HepG2 (cell line): ENCODE measurements at regions not wholly inside any gene's neighbourhood (a gene's known extent, or its start where the extent isn't known, plus 50 kb on each side); places are given as distances from the start of the nearest gene placed in this dataset.

Source experiments
- ATAC-seq: fragments of 200-7000 bp; cut with Tn5 transposase; 3 replicates; pipeline ENCODE4 v1.9.1; 2020; ENCODE audit warnings: mild to moderate bottlenecking, moderate library complexity
- BruUV-seq: library from RNA; stranded (reverse); fragments of 400-500 nt; replicated peaks from 2 replicates; lab custom pipeline; 2021; lab: Mats Ljungman, UMichigan
- CTCF ChIA-PET: fragments of 300-600 bp; formaldehyde crosslinking; extraction: SDS; loops from one replicate; lab custom pipeline; 2021; ENCODE audit warnings: low total read pairs, inconsistent platforms, low intra/inter-chr PET ratio; lab: Yijun Ruan, JAX
- POLR2A ChIA-PET: fragments of 350-600 bp; sonication (Branson Sonifier 250); formaldehyde crosslinking; loops from one replicate; lab custom pipeline; 2020; ENCODE audit warnings: antibody characterized with exemption, inconsistent platforms; lab: Yijun Ruan, JAX
- DNase-seq: peaks from one replicate; pipeline ENCODE4 v3.0.0-alpha.2; 2015; ENCODE audit warnings: low spot score
- FAIRE-seq: peaks from 3 replicates; lab custom pipeline; 2011; peaks lifted over from hg19 to GRCh38; lab: Jason Lieb, UNC
- H2AFZ ChIP-seq: one replicate; pipeline ENCODE4 v1.6.1; 2011; ENCODE audit warnings: low read length, inconsistent platforms
- H3K27ac ChIP-seq: fragments of 300-600 bp; 3 replicates; pipeline ENCODE4 v1.8.0; 2011; ENCODE audit warnings: mixed run types, mild to moderate bottlenecking, mixed read lengths, low read length, inconsistent platforms; ENCODE audit not compliant: insufficient read depth; ENCODE audit errors: extremely low read length
- H3K27me3 ChIP-seq, 2 experiments: fragments of 200-600 bp in 1 of 2; 2 replicates in 1 of 2; 3 replicates in 1 of 2; pipeline versions ENCODE4 v1.6.0 to v1.8.0; 2011; ENCODE audit warnings: low read length in 2 of 2, mild to moderate bottlenecking in 2 of 2, moderate library complexity in 2 of 2, inconsistent platforms in 1 of 2; ENCODE audit not compliant: insufficient read depth in 2 of 2, control insufficient read depth in 1 of 2
- H3K36me3 ChIP-seq, 2 experiments: fragments of 200-600 bp in 1 of 2; replicated peaks in 1 of 2; 2 replicates in 1 of 2; 3 replicates in 1 of 2; pipeline versions ENCODE4 v1.5.1 to v1.8.0; 2011; ENCODE audit warnings: low read length in 2 of 2, inconsistent platforms in 1 of 2; ENCODE audit not compliant: insufficient read depth in 2 of 2, control insufficient read depth in 1 of 2
- H3K4me1 ChIP-seq: 2 replicates; pipeline ENCODE4 v1.5.1; 2012; ENCODE audit warnings: low read length, inconsistent platforms; ENCODE audit not compliant: insufficient read depth
- H3K4me2 ChIP-seq: 2 replicates; pipeline ENCODE4 v1.6.0; 2011; ENCODE audit warnings: low read depth, low read length, inconsistent platforms
- H3K4me3 ChIP-seq, 3 experiments: fragments of 200-600 bp in 1 of 3; sonication (generic), shearing (Covaris generic) in 1 of 3; replicated peaks in 1 of 3; 2 replicates each; pipeline ENCODE4 v1.5.1; 2011 to 2016; ENCODE audit warnings: low read length in 3 of 3, inconsistent platforms in 2 of 3, low read depth in 2 of 3, mild to moderate bottlenecking in 2 of 3, control low read depth in 1 of 3, mixed read lengths in 1 of 3; ENCODE audit not compliant: insufficient read depth in 1 of 3
- H3K79me2 ChIP-seq: one replicate; pipeline ENCODE4 v1.6.1; 2011; ENCODE audit warnings: low read length, inconsistent platforms; ENCODE audit not compliant: insufficient read depth
- H3K9ac ChIP-seq: 2 replicates; pipeline ENCODE4 v1.6.0; 2011; ENCODE audit warnings: mild to moderate bottlenecking, low read depth, low read length, inconsistent platforms; ENCODE audit not compliant: insufficient read depth
- H3K9me3 ChIP-seq: 2 replicates; pipeline ENCODE4 v1.5.1; 2012; ENCODE audit warnings: mild to moderate bottlenecking, low read length
- H4K20me1 ChIP-seq: 2 replicates; pipeline ENCODE4 v1.6.0; 2011; ENCODE audit warnings: inconsistent platforms, mild to moderate bottlenecking, low read length, moderate library complexity; ENCODE audit not compliant: insufficient read depth
- NR2F6 ChIP-seq, 2 experiments: IDR thresholded peaks; 2 replicates each; pipeline ENCODE4 v1.6.1; 2016; ENCODE audit warnings: antibody characterized with exemption in 1 of 2, mild to moderate bottlenecking in 1 of 2
- PAX8 ChIP-seq: sonication (generic); formaldehyde crosslinking; IDR thresholded peaks from 2 replicates; pipeline ENCODE4 v1.8.0; 2022; ENCODE audit warnings: mild to moderate bottlenecking, missing genetic modification reagents, borderline replicate concordance
- SPEN ChIP-seq: sonication (generic); formaldehyde crosslinking; IDR thresholded peaks from 2 replicates; pipeline ENCODE4 v1.5.1; 2020; ENCODE audit warnings: low read depth, mild to moderate bottlenecking, missing genetic modification reagents
- THRA ChIP-seq: sonication (generic); formaldehyde crosslinking; IDR thresholded peaks from 2 replicates; pipeline ENCODE4 v1.4.0; 2020; ENCODE audit warnings: missing genetic modification reagents, borderline replicate concordance
- ZNF20 ChIP-seq: sonication (generic); formaldehyde crosslinking; IDR thresholded peaks from 2 replicates; pipeline ENCODE4 v1.4.0; 2020; ENCODE audit warnings: mild to moderate bottlenecking, moderate library complexity, missing genetic modification reagents
- ZNF335 ChIP-seq: sonication (generic); formaldehyde crosslinking; IDR thresholded peaks from 2 replicates; pipeline ENCODE4 v1.4.0; 2020; ENCODE audit warnings: missing genetic modification reagents
- ZNF510 ChIP-seq: sonication (generic); formaldehyde crosslinking; IDR thresholded peaks from 2 replicates; pipeline ENCODE4 v1.4.0; 2020; ENCODE audit warnings: low read depth, mild to moderate bottlenecking, missing genetic modification reagents
- ZNF609 ChIP-seq: sonication (generic); formaldehyde crosslinking; IDR thresholded peaks from 2 replicates; pipeline ENCODE4 v1.4.0; 2020; ENCODE audit warnings: mild to moderate bottlenecking, missing genetic modification reagents, borderline replicate concordance
- ZNF687 ChIP-seq: sonication (generic); formaldehyde crosslinking; IDR thresholded peaks from 2 replicates; pipeline ENCODE4 v1.5.1; 2020; ENCODE audit warnings: mild to moderate bottlenecking, missing genetic modification reagents, moderate library complexity
- WGBS: methylation state at CpG from one replicate; pipeline ENCODE4 v1.1.6; 2017; ENCODE audit warnings: low lambda C conversion rate; 5-methylcytosine and 5-hydroxymethylcytosine counted together
- in situ Hi-C: cut with HindIII; loops from 2 replicates; pipeline ENCODE4 v1.10.0; 2017; ENCODE audit warnings: low pct_unique_long_range_greater_than_20kb; ENCODE audit not compliant: extremely low pct_ligation_motif_present
- intact Hi-C: fragments of 100-400 bp; cut with micrococcal nuclease; formaldehyde crosslinking; loops from one replicate; pipeline ENCODE4 v1.10.0; 2022; ENCODE audit not compliant: unreplicated experiment
- TF ChIP-seq, protein P1 (sequence below): sonication (generic); formaldehyde crosslinking; conservative IDR thresholded peaks from 2 replicates; pipeline ENCODE4 v1.5.0; 2020; ENCODE audit warnings: missing genetic modification reagents

DNA sequence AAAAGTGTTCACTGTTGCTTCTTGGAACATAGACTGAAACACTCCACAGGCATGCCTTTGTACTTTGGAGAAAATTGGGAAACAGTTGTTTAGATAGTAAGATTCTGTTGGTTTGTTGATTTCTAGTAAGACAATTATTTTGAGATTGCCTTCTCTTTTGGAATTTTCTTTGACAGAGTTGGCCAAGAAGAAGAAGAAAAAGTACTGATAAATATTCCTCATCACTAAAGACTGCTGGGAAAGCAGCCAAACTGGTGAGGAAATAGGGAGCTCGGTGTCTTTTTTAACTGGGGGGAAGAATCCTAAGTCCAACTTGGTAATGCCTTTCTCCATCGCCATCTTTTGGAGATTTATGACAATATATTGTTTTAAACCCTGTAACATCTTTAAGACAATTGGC lies 370.7 kb downstream of the GPAT3 start:
- Histone ChIP-seq H3K9ac (no peak overlapping the region), H3K27me3 (no peaks in the 10 kb centered on the region), H3K4me2 (no peak overlapping the region), H3K79me2 (no peaks in the 10 kb centered on the region), H3K36me3 (no peaks in the 10 kb centered on the region), H3K4me3 (no peak overlapping the region), H3K4me1 (no peaks in the 10 kb centered on the region), H2AFZ (no peak overlapping the region), H3K27ac (no peak overlapping the region), H4K20me1 (no peaks in the 10 kb centered on the region), H3K9me3 (no peaks in the 10 kb centered on the region)
- in situ Hi-C loops (no loop called here), intact Hi-C loops (loop anchor here (5.0 kb wide), 2 partner anchors 351 to 411 kb away; no protein-coding TSS in a partner anchor)
- CTCF ChIA-PET, result no interaction called here
- ATAC-seq (no peak), FAIRE-seq (no peak), DNase-seq (no peak)
- no TSS peak for BruUV-seq
- WGBS, result 2% methylated on average over 2 of the region's 2 CpGs
- POLR2A ChIA-PET, result no interaction called here
- TF ChIP-seq ZNF687 (CRISPR knock-in tag) (no peak), PAX8 (no peak), ZNF335 (CRISPR knock-in tag) (no peak), ZNF510 (no peak), ZNF20 (CRISPR knock-in tag) (no peak), NR2F6 (IDR thresholded peaks at IDR 0.05) (no peak), NR2F6 (CRISPR knock-in tag; IDR thresholded peaks at IDR 0.05) (no peak), THRA (CRISPR knock-in tag) (no peak), ZNF609 (CRISPR knock-in tag) (no peak), SPEN (CRISPR knock-in tag) (no peak)
- TF ChIP-seq, protein P1, sequence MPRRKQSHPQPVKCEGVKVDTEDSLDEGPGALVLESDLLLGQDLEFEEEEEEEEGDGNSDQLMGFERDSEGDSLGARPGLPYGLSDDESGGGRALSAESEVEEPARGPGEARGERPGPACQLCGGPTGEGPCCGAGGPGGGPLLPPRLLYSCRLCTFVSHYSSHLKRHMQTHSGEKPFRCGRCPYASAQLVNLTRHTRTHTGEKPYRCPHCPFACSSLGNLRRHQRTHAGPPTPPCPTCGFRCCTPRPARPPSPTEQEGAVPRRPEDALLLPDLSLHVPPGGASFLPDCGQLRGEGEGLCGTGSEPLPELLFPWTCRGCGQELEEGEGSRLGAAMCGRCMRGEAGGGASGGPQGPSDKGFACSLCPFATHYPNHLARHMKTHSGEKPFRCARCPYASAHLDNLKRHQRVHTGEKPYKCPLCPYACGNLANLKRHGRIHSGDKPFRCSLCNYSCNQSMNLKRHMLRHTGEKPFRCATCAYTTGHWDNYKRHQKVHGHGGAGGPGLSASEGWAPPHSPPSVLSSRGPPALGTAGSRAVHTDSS (CRISPR knock-in tag), result no peak
